H9 (cell line): ENCODE measurements at regions not wholly inside any gene's neighbourhood (a gene's known extent, or its start where the extent isn't known, plus 50 kb on each side); places are given as distances from the start of the nearest gene placed in this dataset.

ENCODE experiments used
- DNase-seq: peaks from one replicate; pipeline ENCODE4 v3.0.0-alpha.2; 2017
- H2AFZ ChIP-seq: one replicate; pipeline ENCODE4 v1.6.1; 2013; ENCODE audit warnings: mild to moderate bottlenecking, low read length, control low read depth, moderate library complexity
- H2AK5ac ChIP-seq: 2 replicates; pipeline ENCODE4 v1.6.1; 2013; ENCODE audit warnings: low read length, control low read depth, mixed read lengths; ENCODE audit not compliant: insufficient read length
- H2BK120ac ChIP-seq: one replicate; pipeline ENCODE4 v1.6.1; 2013; ENCODE audit warnings: low read depth, mild to moderate bottlenecking, low read length, control low read depth, inconsistent platforms; ENCODE audit not compliant: poor library complexity, severe bottlenecking
- H2BK12ac ChIP-seq: 2 replicates; pipeline ENCODE4 v1.6.1; 2013; ENCODE audit warnings: low read length, control low read depth, mixed read lengths, low read depth; ENCODE audit not compliant: insufficient read length
- H2BK15ac ChIP-seq: 2 replicates; pipeline ENCODE4 v1.6.1; 2013; ENCODE audit warnings: low read depth, low read length, control low read depth
- H2BK20ac ChIP-seq: one replicate; pipeline ENCODE4 v1.6.1; 2013; ENCODE audit warnings: low read depth, mild to moderate bottlenecking, low read length, control low read depth, inconsistent platforms; ENCODE audit not compliant: poor library complexity, severe bottlenecking
- H2BK5ac ChIP-seq: 2 replicates; pipeline ENCODE4 v1.6.1; 2013; ENCODE audit warnings: low read length, control low read depth, mixed read lengths; ENCODE audit not compliant: insufficient read length
- H3K14ac ChIP-seq: 2 replicates; pipeline ENCODE4 v1.6.1; 2013; ENCODE audit warnings: low read length, control low read depth; ENCODE audit not compliant: insufficient read depth
- H3K18ac ChIP-seq: 2 replicates; pipeline ENCODE4 v1.6.1; 2013; ENCODE audit warnings: low read depth, mild to moderate bottlenecking, mixed read lengths, low read length, control low read depth; ENCODE audit not compliant: insufficient read length
- H3K23ac ChIP-seq: 2 replicates; pipeline ENCODE4 v1.6.1; 2013; ENCODE audit warnings: low read length, control low read depth, mixed read lengths, low read depth; ENCODE audit not compliant: insufficient read length
- H3K23me2 ChIP-seq: 2 replicates; pipeline ENCODE4 v1.6.1; 2013; ENCODE audit warnings: low read depth, mild to moderate bottlenecking, mixed read lengths, low read length, control low read depth; ENCODE audit not compliant: insufficient read length, poor library complexity, severe bottlenecking
- H3K27ac ChIP-seq: 2 replicates; pipeline ENCODE4 v1.5.1; 2013; ENCODE audit warnings: low read length, control low read depth, mixed read lengths, low read depth; ENCODE audit not compliant: insufficient read length
- H3K27me3 ChIP-seq: 2 replicates; pipeline ENCODE4 v1.6.1; 2013; ENCODE audit warnings: low read length, control low read depth, inconsistent platforms; ENCODE audit not compliant: insufficient read depth
- H3K4ac ChIP-seq: 2 replicates; pipeline ENCODE4 v1.6.1; 2013; ENCODE audit warnings: low read depth, mild to moderate bottlenecking, control low read depth, inconsistent platforms, low read length, moderate library complexity
- H3K4me1 ChIP-seq: 2 replicates; pipeline ENCODE4 v1.6.1; 2013; ENCODE audit warnings: low read length, control low read depth, inconsistent platforms; ENCODE audit not compliant: insufficient read depth
- H3K4me2 ChIP-seq: 2 replicates; pipeline ENCODE4 v1.6.1; 2013; ENCODE audit warnings: low read length, control low read depth, mixed read lengths; ENCODE audit not compliant: insufficient read length, insufficient read depth
- H3K56ac ChIP-seq: 2 replicates; pipeline ENCODE4 v1.6.1; 2013; ENCODE audit warnings: low read depth, mild to moderate bottlenecking, mixed read lengths, low read length, control low read depth; ENCODE audit not compliant: insufficient read length
- H3K79me1 ChIP-seq: 2 replicates; pipeline ENCODE4 v1.6.1; 2013; ENCODE audit warnings: low read depth, mild to moderate bottlenecking, moderate library complexity, low read length, control low read depth, inconsistent platforms; ENCODE audit not compliant: insufficient read depth, poor library complexity, severe bottlenecking
- H3K79me2 ChIP-seq: 2 replicates; pipeline ENCODE4 v1.6.1; 2013; ENCODE audit warnings: low read length, control low read depth, inconsistent platforms; ENCODE audit not compliant: insufficient read depth
- H3K9ac ChIP-seq: 2 replicates; pipeline ENCODE4 v1.6.1; 2013; ENCODE audit warnings: low read length, control low read depth, mixed read lengths; ENCODE audit not compliant: insufficient read length; ENCODE audit errors: extremely low read depth
- H3K9me3 ChIP-seq: one replicate; pipeline ENCODE4 v1.6.1; 2013; ENCODE audit warnings: low read depth, low read length, inconsistent platforms; ENCODE audit not compliant: control insufficient read depth
- H3T11ph ChIP-seq: one replicate; pipeline ENCODE4 v1.6.1; 2013; ENCODE audit warnings: mild to moderate bottlenecking, low read length, control low read depth, inconsistent platforms
- H4K20me1 ChIP-seq: one replicate; pipeline ENCODE4 v1.6.1; 2013; ENCODE audit not compliant: control insufficient read depth, insufficient read length, insufficient read depth
- H4K5ac ChIP-seq: 2 replicates; pipeline ENCODE4 v1.6.1; 2013; ENCODE audit warnings: low read depth, mild to moderate bottlenecking, mixed read lengths, low read length, control low read depth; ENCODE audit not compliant: insufficient read length
- H4K8ac ChIP-seq: replicated peaks from 2 replicates; pipeline ENCODE4 v1.6.1; 2013; ENCODE audit warnings: low read length, control low read depth, mixed read lengths, low read depth; ENCODE audit not compliant: insufficient read length
- H4K91ac ChIP-seq: 2 replicates; pipeline ENCODE4 v1.6.1; 2013; ENCODE audit warnings: low read depth, mild to moderate bottlenecking, moderate library complexity, mixed read lengths, low read length, control low read depth; ENCODE audit not compliant: insufficient read length
- H3K27ac Mint-ChIP-seq, 3 experiments: 2 replicates in 2 of 3; 3 replicates in 1 of 3; pipeline ENCODE4 v1.8.0; 2020 to 2021; ENCODE audit warnings: mixed read lengths in 3 of 3, mild to moderate bottlenecking in 1 of 3, moderate library complexity in 1 of 3
- H3K27me3 Mint-ChIP-seq: 2 replicates; pipeline ENCODE4 v1.8.0; 2021; ENCODE audit warnings: low read depth, mild to moderate bottlenecking, moderate library complexity, mixed read lengths
- H3K36me3 Mint-ChIP-seq, 3 experiments: 2 replicates in 2 of 3; 3 replicates in 1 of 3; pipeline ENCODE4 v1.8.0; 2020 to 2021; ENCODE audit warnings: low read depth in 3 of 3, mixed read lengths in 3 of 3; ENCODE audit not compliant: insufficient read depth in 1 of 3
- H3K4me1 Mint-ChIP-seq, 2 experiments: 2 replicates each; pipeline ENCODE4 v1.8.0; 2020; ENCODE audit warnings: mixed read lengths in 2 of 2
- H3K4me3 Mint-ChIP-seq, 2 experiments: 2 replicates in 1 of 2; 3 replicates in 1 of 2; pipeline ENCODE4 v1.8.0; 2020 to 2021; ENCODE audit warnings: mild to moderate bottlenecking in 2 of 2, mixed read lengths in 2 of 2, moderate library complexity in 1 of 2
- H3K9me3 Mint-ChIP-seq, 2 experiments: 2 replicates in 1 of 2; 3 replicates in 1 of 2; pipeline ENCODE4 v1.8.0; 2020; ENCODE audit warnings: mild to moderate bottlenecking in 2 of 2, mixed read lengths in 2 of 2, moderate library complexity in 1 of 2
- CTCF ChIP-seq: fragments of 200-600 bp; sonication (generic); conservative IDR thresholded peaks from 3 replicates; pipeline ENCODE4 v1.8.0; 2021; ENCODE audit warnings: antibody characterized with exemption, mild to moderate bottlenecking
- WGBS: extraction: QIAGEN DNeasy Blood & Tissue Kit; methylation state at CpG from one replicate; pipeline ENCODE4 v1.1.7; 2013; ENCODE audit warnings: missing lambda C conversion rate, low lambda C conversion rate, mixed read lengths; ENCODE audit not compliant: insufficient read length; ENCODE audit errors: extremely low coverage; 5-methylcytosine and 5-hydroxymethylcytosine counted together

GRCh38 chr4:101556842-101557241 lies 209.5 kb upstream of the PPP3CA start:
- Histone ChIP-seq H3K23me2 (no peaks in the 10 kb centered on the region), H4K20me1 (no peaks in the 10 kb centered on the region), H2AK5ac (no peak overlapping the region), H3K27me3 (no peaks in the 10 kb centered on the region), H3K23ac (no peak overlapping the region), H3T11ph (no peak overlapping the region), H3K9me3 (no peaks in the 10 kb centered on the region), H2BK12ac (no peak overlapping the region), H4K8ac (no peak overlapping the region), H3K14ac (no peak overlapping the region), H3K4me1 (no peaks in the 10 kb centered on the region; the same call in 1 of the 2 replicates), H3K9ac (no peak overlapping the region), H2AFZ (no peak overlapping the region), H2BK120ac (no peak overlapping the region), H3K79me2 (no peaks in the 10 kb centered on the region), H2BK15ac (no peak overlapping the region), H3K18ac (no peak overlapping the region), H3K56ac (no peak overlapping the region), H3K79me1 (no peaks in the 10 kb centered on the region), H4K5ac (no peak overlapping the region), H2BK20ac (no peak overlapping the region), H3K27ac (no peak overlapping the region), H4K91ac (no peak overlapping the region), H3K4me2 (no peak overlapping the region), H2BK5ac (no peak overlapping the region), H3K4ac (no peak overlapping the region)
- WGBS = no CpG with 5 or more reads among the region's 4 CpGs
- TF ChIP-seq CTCF = no peak
- Mint-ChIP-seq H3K27me3 (no peaks in the 10 kb centered on the region), H3K4me1 (0 out of 4 replicates have a peak, but pooled peaks cover 0 to 4% of the 10 kb centered on the region in 2 experiments), H3K36me3 (peaks cover 0 to 6% (median 6%) of the 10 kb centered on the region in 3 experiments; a peak in 5 of 7 replicates), H3K27ac (no peak overlapping the region), H3K9me3 (peaks cover 8 to 16% of the 10 kb centered on the region in 2 experiments; a peak in 4 of 5 replicates), H3K4me3 (no peak overlapping the region)
- DNase-seq = no peak
